ES-I3 (cell line): ENCODE measurements at regions not wholly inside any gene's neighbourhood (a gene's known extent, or its start where the extent isn't known, plus 50 kb on each side); places are given as distances from the start of the nearest gene placed in this dataset.
"Not testable (repeated sequence)": the region's sequence is repeated elsewhere in the genome, so short reads cannot be mapped to it uniquely, and the experiment has no call there.

Experiments used
- H3K36me3 ChIP-seq: 2 replicates; pipeline ENCODE4 v1.6.1; 2013; ENCODE audit warnings: mild to moderate bottlenecking, low read length, control low read depth, moderate library complexity; ENCODE audit not compliant: insufficient read depth
- H3K4me1 ChIP-seq: 2 replicates; pipeline ENCODE4 v1.6.1; 2013; ENCODE audit warnings: mild to moderate bottlenecking, control low read depth, low read length; ENCODE audit not compliant: insufficient read depth
- H3K9ac ChIP-seq: 2 replicates; pipeline ENCODE4 v1.6.1; 2013; ENCODE audit warnings: low read depth, mild to moderate bottlenecking, low read length, moderate library complexity
- H3K9me3 ChIP-seq: 2 replicates; pipeline ENCODE4 v1.6.1; 2013; ENCODE audit warnings: mild to moderate bottlenecking, low read length, moderate library complexity; ENCODE audit not compliant: control insufficient read depth, insufficient read depth

- no peaks in the 10 kb centered on the region for H3K36me3 ChIP-seq
- H3K4me1 ChIP-seq, result peaks cover 5% of the 10 kb centered on the region
- no peak overlapping the region for H3K9ac ChIP-seq
- no peaks in the 10 kb centered on the region for H3K9me3 ChIP-seq
These were observed 306.8 kb downstream of the KLF12 start for GRCh38 chr13:73827434-73827833.

GRCh38 chr13:73825143-73825542 lies 309.1 kb downstream of the KLF12 start:
- H3K9me3 ChIP-seq, result no peaks in the 10 kb centered on the region
- H3K36me3 ChIP-seq, result no peaks in the 10 kb centered on the region
- no peaks in the 10 kb centered on the region for H3K4me1 ChIP-seq
- H3K9ac ChIP-seq, result no peak overlapping the region

GRCh38 chr13:73822668-73823592 lies 311.3 kb downstream of the KLF12 start:
- H3K36me3 ChIP-seq, result no peaks in the 10 kb centered on the region
- no peaks in the 10 kb centered on the region for H3K9me3 ChIP-seq
- no peak overlapping the region for H3K9ac ChIP-seq
- no peaks in the 10 kb centered on the region for H3K4me1 ChIP-seq

DNA sequence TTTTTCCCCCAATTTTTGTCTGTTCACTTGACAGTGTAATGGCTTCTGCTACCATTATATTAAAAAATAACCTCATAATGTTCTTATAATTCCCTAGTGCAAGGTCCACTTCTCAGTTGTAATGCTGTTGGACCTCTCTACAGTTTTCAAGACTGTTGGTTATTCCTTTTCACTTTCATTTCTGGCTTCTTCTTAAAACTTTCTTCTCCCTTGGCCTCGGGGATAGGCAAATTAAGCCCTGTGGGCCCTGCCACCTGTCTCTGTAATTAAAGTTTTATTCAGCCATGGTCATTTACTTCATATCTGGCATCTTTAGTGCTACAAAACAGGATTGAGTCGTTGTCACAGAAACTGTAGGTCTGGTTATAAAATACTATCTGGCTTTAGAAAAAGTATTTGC lies 313.5 kb downstream of the KLF12 start:
- Histone ChIP-seq H3K9ac (no peak overlapping the region), H3K4me1 (no peaks in the 10 kb centered on the region), H3K36me3 (no peaks in the 10 kb centered on the region), H3K9me3 (no peaks in the 10 kb centered on the region)

- Histone ChIP-seq H3K4me1 (no peaks in the 10 kb centered on the region), H3K36me3 (no peaks in the 10 kb centered on the region), H3K9me3 (no peaks in the 10 kb centered on the region), H3K9ac (no peak overlapping the region)
These were observed 313.9 kb downstream of the KLF12 start for GRCh38 chr13:73820285-73820684.

DNA sequence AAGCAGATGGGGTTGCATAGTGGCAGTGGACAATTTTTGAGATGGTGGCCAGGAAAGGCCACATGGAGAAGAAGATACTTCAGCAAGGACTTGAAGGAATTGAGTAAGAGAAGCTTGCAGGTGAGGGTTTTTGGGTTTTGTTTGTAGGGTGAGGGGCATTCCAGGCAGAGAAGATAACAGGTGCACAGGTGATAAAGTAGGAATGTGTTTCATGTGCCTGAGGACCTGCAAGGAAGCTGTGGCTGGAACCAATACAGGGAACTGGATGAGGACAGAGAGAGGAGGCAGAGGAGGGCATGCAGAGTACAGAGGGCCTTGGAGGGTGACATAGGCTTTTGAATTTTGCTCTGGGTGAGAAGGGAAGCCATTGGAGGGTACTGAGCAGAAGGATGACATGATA lies 314.5 kb downstream of the KLF12 start:
- Histone ChIP-seq H3K9me3 (no peaks in the 10 kb centered on the region), H3K4me1 (no peaks in the 10 kb centered on the region), H3K9ac (no peak overlapping the region), H3K36me3 (no peaks in the 10 kb centered on the region)

DNA sequence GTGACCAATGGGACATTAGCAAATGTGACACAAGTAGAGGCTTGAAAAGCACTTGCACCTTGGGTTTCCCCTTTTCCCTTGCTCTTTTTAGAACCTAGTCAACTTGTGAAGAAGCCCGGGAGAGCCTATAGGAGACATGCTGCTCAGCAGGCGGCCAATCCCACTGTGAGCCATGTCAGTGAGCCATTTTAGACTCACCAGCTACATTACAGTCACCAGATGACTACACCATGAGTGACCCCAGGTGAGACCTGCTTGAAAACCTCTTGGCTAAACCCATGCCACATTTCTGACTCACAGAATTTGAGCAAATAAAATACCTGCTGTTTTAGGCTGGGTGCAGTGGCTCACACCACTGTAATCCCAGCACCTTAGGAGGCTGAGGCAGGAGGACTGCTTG lies 317.5 kb downstream of the KLF12 start:
- Histone ChIP-seq H3K4me1 (no peaks in the 10 kb centered on the region), H3K9ac (no peak overlapping the region), H3K36me3 (no peaks in the 10 kb centered on the region), H3K9me3 (no peaks in the 10 kb centered on the region)

DNA sequence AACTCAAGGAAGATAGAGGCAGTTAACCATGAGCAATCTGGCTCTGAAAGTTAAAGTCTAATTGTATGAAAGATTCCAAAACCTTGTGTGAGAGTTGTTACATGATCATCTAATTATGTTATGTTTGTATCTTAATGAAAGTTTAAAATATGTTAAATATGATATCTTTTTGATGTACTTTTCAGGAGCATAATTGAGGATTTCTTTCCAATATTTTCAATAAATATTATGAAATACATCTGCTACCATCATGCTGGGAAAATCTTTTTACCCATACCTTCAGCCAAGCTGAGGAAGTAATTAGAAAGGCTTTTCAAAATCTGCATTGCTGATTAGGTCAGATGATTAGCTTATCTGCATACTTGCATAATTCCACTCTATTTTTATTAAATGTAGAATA lies 318.4 kb downstream of the KLF12 start:
- Histone ChIP-seq H3K9ac (no peak overlapping the region), H3K9me3 (no peaks in the 10 kb centered on the region), H3K4me1 (no peaks in the 10 kb centered on the region), H3K36me3 (no peaks in the 10 kb centered on the region)

GRCh38 chr13:73810647-73811046 lies 323.6 kb downstream of the KLF12 start:
- Histone ChIP-seq H3K36me3 (no peaks in the 10 kb centered on the region), H3K9ac (no peak overlapping the region), H3K4me1 (no peaks in the 10 kb centered on the region), H3K9me3 (no peaks in the 10 kb centered on the region)

GRCh38 chr13:73809561-73809960 lies 324.6 kb downstream of the KLF12 start:
- H3K4me1 ChIP-seq, result no peaks in the 10 kb centered on the region
- no peaks in the 10 kb centered on the region for H3K36me3 ChIP-seq
- H3K9me3 ChIP-seq, result no peaks in the 10 kb centered on the region
- H3K9ac ChIP-seq, result no peak overlapping the region

DNA sequence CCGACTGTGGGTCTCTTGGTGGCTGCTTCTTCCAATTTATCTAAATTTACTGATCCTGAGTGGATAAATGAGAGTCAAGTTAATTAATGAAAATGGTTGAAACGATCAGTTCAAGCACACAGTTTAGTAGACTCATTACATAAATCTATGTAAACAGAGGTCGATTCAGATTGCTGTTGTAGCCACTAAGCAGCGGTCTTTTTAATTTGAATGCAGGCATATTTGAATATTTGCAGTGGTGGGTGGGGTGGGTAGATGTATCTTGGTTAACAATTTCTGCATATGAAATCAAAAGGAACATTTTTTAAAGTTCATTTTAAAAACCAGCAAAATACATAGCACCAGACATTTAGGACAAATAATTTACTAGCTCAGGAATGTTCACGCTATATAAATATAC lies 325.9 kb downstream of the KLF12 start:
- no peaks in the 10 kb centered on the region for H3K36me3 ChIP-seq

GRCh38 chr13:73805326-73805958 lies 328.8 kb downstream of the KLF12 start:
- H3K4me1 ChIP-seq, H3K9me3 ChIP-seq, H3K9ac ChIP-seq, H3K36me3 ChIP-seq: not testable (repeated sequence)

More for the DNA sequence above, 325.9 kb downstream of the KLF12 start:
- H3K9ac ChIP-seq, result no peak overlapping the region
- H3K9me3 ChIP-seq, result no peaks in the 10 kb centered on the region
- no peaks in the 10 kb centered on the region for H3K4me1 ChIP-seq

DNA sequence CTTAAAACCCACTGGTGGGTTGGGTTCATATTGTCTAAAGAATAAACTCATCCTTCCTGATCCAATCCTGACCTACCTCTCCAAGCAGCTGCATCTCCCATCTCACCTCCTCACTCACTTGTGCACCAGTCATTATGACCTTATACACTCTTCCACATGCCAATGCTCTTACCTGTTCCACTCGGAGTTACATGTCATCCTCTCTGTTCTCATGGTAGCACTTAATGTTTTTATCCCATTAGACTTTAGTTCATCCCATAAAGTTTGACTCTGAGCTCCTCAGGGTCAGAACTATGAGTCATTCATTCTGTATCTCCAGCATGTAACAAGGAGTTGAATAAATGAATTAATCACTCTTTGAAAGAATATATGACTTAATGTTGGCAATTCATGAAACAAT lies 330.2 kb downstream of the KLF12 start:
- H3K9me3 ChIP-seq, result no peaks in the 10 kb centered on the region
- H3K36me3 ChIP-seq, result no peaks in the 10 kb centered on the region
- no peaks in the 10 kb centered on the region for H3K4me1 ChIP-seq
- no peak overlapping the region for H3K9ac ChIP-seq

- Histone ChIP-seq H3K9ac (no peak overlapping the region), H3K36me3 (no peaks in the 10 kb centered on the region), H3K4me1 (no peaks in the 10 kb centered on the region)
These were observed 334.2 kb downstream of the KLF12 start for GRCh38 chr13:73800011-73800410.

GRCh38 chr13:73794755-73795154 lies 339.4 kb downstream of the KLF12 start:
- no peak overlapping the region for H3K9ac ChIP-seq
- peaks cover 4% of the 10 kb centered on the region; the same call in 1 of the 2 replicates for H3K9me3 ChIP-seq
- no peaks in the 10 kb centered on the region for H3K36me3 ChIP-seq
- H3K4me1 ChIP-seq, result no peaks in the 10 kb centered on the region

More at GRCh38 chr13:73800011-73800410, 334.2 kb downstream of the KLF12 start:
- no peaks in the 10 kb centered on the region for H3K9me3 ChIP-seq
